ENCODE measurements at regions not wholly inside any gene's neighbourhood (a gene's known extent, or its start where the extent isn't known, plus 50 kb on each side); places are given as distances from the start of the nearest gene placed in this dataset.

- TF ChIP-seq EZH2 (IDR thresholded peaks at IDR 0.05; ENCODE audit: low read length) (no peak), CTCF (optimal IDR thresholded peaks at IDR 0.05 in 1 of 3, IDR thresholded peaks at IDR 0.05 in 1 of 3, conservative IDR thresholded peaks at IDR 0.05 in 1 of 3; ENCODE audit: extremely low read depth in 1 of 3, insufficient read depth in 2 of 3, low read length in 3 of 3) (no peak)
- H3K9me1 ChIP-seq (ENCODE audit: control insufficient read depth, extremely low read depth, insufficient read depth, low read length), result peaks cover 2% of the 10 kb centered on the region
- H3K27ac ChIP-seq (ENCODE audit: control insufficient read depth, insufficient read depth, low read length), result no peak overlapping the region
- no peaks in the 10 kb centered on the region for H3K9me3 ChIP-seq (ENCODE audit: control insufficient read depth, low read depth, low read length)
- H3K9ac ChIP-seq (ENCODE audit: control insufficient read depth, extremely low read depth, insufficient read depth, low read length), result no peak overlapping the region
- H3K36me3 ChIP-seq (ENCODE audit: control insufficient read depth in 2 of 2, extremely low read depth in 1 of 2, insufficient read depth in 2 of 2, low read length in 2 of 2), result no peaks in the 10 kb centered on the region
- H3K4me3 ChIP-seq (ENCODE audit: control insufficient read depth in 2 of 3, extremely low read depth in 1 of 3, insufficient read depth in 2 of 3, low read depth in 1 of 3, low read length in 3 of 3), result no peak overlapping the region
- no peaks in the 10 kb centered on the region for H4K20me1 ChIP-seq (ENCODE audit: control insufficient read depth, extremely low read depth, insufficient read depth, low read length)
- peaks cover 10% of the 10 kb centered on the region for H3K4me1 ChIP-seq (ENCODE audit: control insufficient read depth, extremely low read depth, insufficient read depth, low read length)
- H3K79me2 ChIP-seq (ENCODE audit: control insufficient read depth, insufficient read depth, low read length), result no peaks in the 10 kb centered on the region
- dilution Hi-C loops (cut with MboI; ENCODE audit: extremely low pct_ligation_motif_present, low sequenced_read_pairs), result no loop called here
- no peak for DNase-seq (ENCODE audit: low read depth, low spot score)
- no peaks in the 10 kb centered on the region for H3K27me3 ChIP-seq (ENCODE audit: control insufficient read depth, extremely low read depth, insufficient read depth, low read length)
- H2AFZ ChIP-seq (ENCODE audit: control insufficient read depth, low read length), result no peak overlapping the region
- H3K4me2 ChIP-seq (ENCODE audit: control insufficient read depth, extremely low read depth, insufficient read depth, low read depth, low read length), result no peak overlapping the region
- no peak for FAIRE-seq
Observed at GRCh38 chr7:106602062-106602461, 58.9 kb downstream of the CCDC71L start.

GRCh38 chr7:106600569-106601373 is 60.2 kb downstream of the CCDC71L start:
- Histone ChIP-seq H3K79me2 (ENCODE audit: control insufficient read depth, insufficient read depth, low read length) (no peaks in the 10 kb centered on the region), H3K27me3 (ENCODE audit: control insufficient read depth, extremely low read depth, insufficient read depth, low read length) (no peaks in the 10 kb centered on the region), H2AFZ (ENCODE audit: control insufficient read depth, low read length) (no peak overlapping the region), H3K36me3 (ENCODE audit: control insufficient read depth in 2 of 2, extremely low read depth in 1 of 2, insufficient read depth in 2 of 2, low read length in 2 of 2) (no peaks in the 10 kb centered on the region), H3K9me1 (ENCODE audit: control insufficient read depth, extremely low read depth, insufficient read depth, low read length) (peaks cover 2% of the 10 kb centered on the region), H4K20me1 (ENCODE audit: control insufficient read depth, extremely low read depth, insufficient read depth, low read length) (no peaks in the 10 kb centered on the region), H3K4me2 (ENCODE audit: control insufficient read depth, extremely low read depth, insufficient read depth, low read depth, low read length) (no peak overlapping the region), H3K27ac (ENCODE audit: control insufficient read depth, insufficient read depth, low read length) (no peak overlapping the region), H3K9me3 (ENCODE audit: control insufficient read depth, low read depth, low read length) (no peaks in the 10 kb centered on the region), H3K9ac (ENCODE audit: control insufficient read depth, extremely low read depth, insufficient read depth, low read length) (no peak overlapping the region), H3K4me1 (ENCODE audit: control insufficient read depth, extremely low read depth, insufficient read depth, low read length) (peaks cover 10% of the 10 kb centered on the region), H3K4me3 (ENCODE audit: control insufficient read depth in 2 of 3, extremely low read depth in 1 of 3, insufficient read depth in 2 of 3, low read depth in 1 of 3, low read length in 3 of 3) (no peak overlapping the region)
- no peak for FAIRE-seq
- dilution Hi-C loops (cut with MboI; ENCODE audit: extremely low pct_ligation_motif_present, low sequenced_read_pairs), result no loop called here
- no peak for TF ChIP-seq CTCF (optimal IDR thresholded peaks at IDR 0.05 in 1 of 3, IDR thresholded peaks at IDR 0.05 in 1 of 3, conservative IDR thresholded peaks at IDR 0.05 in 1 of 3; ENCODE audit: extremely low read depth in 1 of 3, insufficient read depth in 2 of 3, low read length in 3 of 3)
- TF ChIP-seq EZH2 (IDR thresholded peaks at IDR 0.05; ENCODE audit: low read length), result no peak
- DNase-seq (ENCODE audit: low read depth, low spot score), result no peak
